HG02571 (cell line): ENCODE measurements at regions not wholly inside any gene's neighbourhood (a gene's known extent, or its start where the extent isn't known, plus 50 kb on each side); places are given as distances from the start of the nearest gene placed in this dataset.
A peak's percentile ranks its signal among the peaks of the same experiment; 100 is the strongest.
"Not testable (repeated sequence)": the region's sequence is repeated elsewhere in the genome, so short reads cannot be mapped to it uniquely, and the experiment has no call there.

Source experiments
- ATAC-seq: cut with Tn5 transposase; IDR thresholded peaks from one replicate; pipeline ENCODE4 v1.9.1; 2021; ENCODE audit warnings: mild to moderate bottlenecking, moderate library complexity; ENCODE audit not compliant: unreplicated experiment

- no peak for ATAC-seq
These were observed 1037.9 kb downstream of the EPHA3 start for GRCh38 chr3:90145094-90145860.

GRCh38 chr3:90180096-90180495 lies 1072.7 kb downstream of the EPHA3 start:
- ATAC-seq: no peak

- no peak for ATAC-seq
These were observed 1073.1 kb downstream of the EPHA3 start for GRCh38 chr3:90180543-90180942.

- peak; percentile 63 for ATAC-seq
These were observed 1075.0 kb downstream of the EPHA3 start for GRCh38 chr3:90182291-90182976.

- ATAC-seq: no peak
These were observed 1077.4 kb downstream of the EPHA3 start for GRCh38 chr3:90184861-90185260.

GRCh38 chr3:90197383-90197782 lies 1090.0 kb downstream of the EPHA3 start:
- not testable (repeated sequence) for ATAC-seq

GRCh38 chr3:90202931-90203330 lies 1095.5 kb downstream of the EPHA3 start:
- ATAC-seq: not testable (repeated sequence)

- ATAC-seq: not testable (repeated sequence)
These were observed 1099.1 kb downstream of the EPHA3 start for GRCh38 chr3:90206482-90206881.

- ATAC-seq: not testable (repeated sequence)
These were observed 1100.1 kb downstream of the EPHA3 start for GRCh38 chr3:90207353-90208097.

- ATAC-seq: no peak
These were observed 1114.5 kb downstream of the EPHA3 start for GRCh38 chr3:90221900-90222299.

GRCh38 chr3:90241481-90241880 lies 1134.1 kb downstream of the EPHA3 start:
- ATAC-seq: no peak

- ATAC-seq: no peak
These were observed 1145.7 kb downstream of the EPHA3 start for GRCh38 chr3:90253131-90253530.

- no peak for ATAC-seq
These were observed 1154.3 kb downstream of the EPHA3 start for GRCh38 chr3:90261481-90262433.
